ENCODE measurements at regions not wholly inside any gene's neighbourhood (a gene's known extent, or its start where the extent isn't known, plus 50 kb on each side); places are given as distances from the start of the nearest gene placed in this dataset.
"Not testable (repeated sequence)": the region's sequence is repeated elsewhere in the genome, so short reads cannot be mapped to it uniquely, and the experiment has no call there.

GRCh38 chr2:146468578-146468977, 1376.3 kb upstream of the ACVR2A start:
- in situ Hi-C loops (cut with MboI; ENCODE audit: low sequenced_read_pairs) = no loop called here

GRCh38 chr2:146467425-146467824, 1377.4 kb upstream of the ACVR2A start:
- in situ Hi-C loops (cut with MboI; ENCODE audit: low sequenced_read_pairs) = no loop called here

GRCh38 chr2:146465460-146465859, 1379.4 kb upstream of the ACVR2A start:
- in situ Hi-C loops (cut with MboI; ENCODE audit: low sequenced_read_pairs) = no loop called here

GRCh38 chr2:146461068-146461467, 1383.8 kb upstream of the ACVR2A start:
- in situ Hi-C loops (cut with MboI; ENCODE audit: low sequenced_read_pairs) = no loop called here

- in situ Hi-C loops (cut with MboI; ENCODE audit: low sequenced_read_pairs) = no loop called here
Measured at GRCh38 chr2:146458585-146458984, 1386.2 kb upstream of the ACVR2A start.

GRCh38 chr2:146457221-146457620, 1387.6 kb upstream of the ACVR2A start:
- in situ Hi-C loops (cut with MboI; ENCODE audit: low sequenced_read_pairs) = no loop called here

GRCh38 chr2:146455325-146455724, 1389.5 kb upstream of the ACVR2A start:
- in situ Hi-C loops (cut with MboI; ENCODE audit: low sequenced_read_pairs) = no loop called here

GRCh38 chr2:146451972-146452371, 1392.9 kb upstream of the ACVR2A start:
- in situ Hi-C loops (cut with MboI; ENCODE audit: low sequenced_read_pairs) = no loop called here

GRCh38 chr2:146450131-146450530, 1394.7 kb upstream of the ACVR2A start:
- in situ Hi-C loops (cut with MboI; ENCODE audit: low sequenced_read_pairs) = no loop called here

GRCh38 chr2:146444987-146445386, 1399.8 kb upstream of the ACVR2A start:
- in situ Hi-C loops (cut with MboI; ENCODE audit: low sequenced_read_pairs) = no loop called here

GRCh38 chr2:146444085-146444484, 1400.7 kb upstream of the ACVR2A start:
- in situ Hi-C loops (cut with MboI; ENCODE audit: low sequenced_read_pairs) = no loop called here

GRCh38 chr2:146438246-146438645, 1406.6 kb upstream of the ACVR2A start:
- in situ Hi-C loops (cut with MboI; ENCODE audit: low sequenced_read_pairs) = no loop called here

GRCh38 chr2:146437712-146438111, 1407.1 kb upstream of the ACVR2A start:
- in situ Hi-C loops (cut with MboI; ENCODE audit: low sequenced_read_pairs) = no loop called here

GRCh38 chr2:146433116-146433875, 1411.5 kb upstream of the ACVR2A start:
- in situ Hi-C loops (cut with MboI; ENCODE audit: low sequenced_read_pairs) = no loop called here

GRCh38 chr2:146429366-146429765, 1415.5 kb upstream of the ACVR2A start:
- in situ Hi-C loops (cut with MboI; ENCODE audit: low sequenced_read_pairs) = no loop called here

GRCh38 chr2:146417942-146418341, 1426.9 kb upstream of the ACVR2A start:
- in situ Hi-C loops (cut with MboI; ENCODE audit: low sequenced_read_pairs) = no loop called here

GRCh38 chr2:146415291-146415690, 1429.5 kb upstream of the ACVR2A start:
- in situ Hi-C loops (cut with MboI; ENCODE audit: low sequenced_read_pairs) = no loop called here

GRCh38 chr2:146414456-146414855, 1430.4 kb upstream of the ACVR2A start:
- in situ Hi-C loops (cut with MboI; ENCODE audit: low sequenced_read_pairs) = no loop called here

GRCh38 chr2:146413086-146413610, 1431.7 kb upstream of the ACVR2A start:
- in situ Hi-C loops (cut with MboI; ENCODE audit: low sequenced_read_pairs) = no loop called here

GRCh38 chr2:146412625-146413024, 1432.2 kb upstream of the ACVR2A start:
- in situ Hi-C loops (cut with MboI; ENCODE audit: low sequenced_read_pairs) = no loop called here

- in situ Hi-C loops (cut with MboI; ENCODE audit: low sequenced_read_pairs) = not testable (repeated sequence)
Measured at GRCh38 chr2:146405402-146406309, 1439.2 kb upstream of the ACVR2A start.
